ENCODE measurements at regions not wholly inside any gene's neighbourhood (a gene's known extent, or its start where the extent isn't known, plus 50 kb on each side); places are given as distances from the start of the nearest gene placed in this dataset.

- DNase-seq (ENCODE audit: low spot score): no peak
Measured at GRCh38 chr11:70872955-70873735, 379.2 kb downstream of the SHANK2 start.

DNA sequence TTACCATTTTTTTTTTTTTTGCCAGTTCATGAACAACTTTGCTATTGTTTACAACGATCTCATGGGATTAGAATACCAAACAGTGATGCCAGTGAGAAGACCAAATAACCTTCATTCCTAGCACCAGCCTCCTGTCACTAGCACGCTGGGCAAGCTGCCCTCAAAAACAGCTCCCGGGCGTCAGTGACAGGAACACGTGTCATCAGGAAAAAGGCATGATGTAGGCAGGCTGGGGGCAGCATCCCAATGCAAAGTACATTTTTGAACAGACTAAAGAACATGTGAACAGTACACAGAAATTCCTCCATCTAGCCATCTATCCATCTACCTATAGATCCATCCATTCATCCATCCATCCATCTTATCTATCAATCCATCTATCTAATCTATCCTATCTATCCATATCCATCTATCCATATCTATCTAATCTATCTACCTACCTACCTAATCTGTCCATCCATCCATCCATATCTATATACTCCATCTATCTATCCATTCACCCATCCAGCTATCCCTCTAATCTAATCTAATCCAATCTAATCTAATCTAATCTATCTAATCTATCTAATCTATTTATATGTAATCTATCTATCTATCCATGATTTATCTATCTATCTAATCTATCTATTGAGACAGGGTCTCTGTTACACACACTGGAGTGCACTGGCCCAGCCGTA lies 378.5 kb downstream of the SHANK2 start:
- no peak for DNase-seq (ENCODE audit: low spot score)

GRCh38 chr11:70876685-70877084 lies 375.7 kb downstream of the SHANK2 start:
- DNase-seq (ENCODE audit: low spot score): no peak

GRCh38 chr11:70877151-70877550 lies 375.2 kb downstream of the SHANK2 start:
- no peak for DNase-seq (ENCODE audit: low spot score)

- no peak for DNase-seq (ENCODE audit: low spot score)
Measured at GRCh38 chr11:70878366-70878765, 374.0 kb downstream of the SHANK2 start.

- no peak for DNase-seq (ENCODE audit: low spot score)
Measured at GRCh38 chr11:70879601-70880285, 372.6 kb downstream of the SHANK2 start.

DNA sequence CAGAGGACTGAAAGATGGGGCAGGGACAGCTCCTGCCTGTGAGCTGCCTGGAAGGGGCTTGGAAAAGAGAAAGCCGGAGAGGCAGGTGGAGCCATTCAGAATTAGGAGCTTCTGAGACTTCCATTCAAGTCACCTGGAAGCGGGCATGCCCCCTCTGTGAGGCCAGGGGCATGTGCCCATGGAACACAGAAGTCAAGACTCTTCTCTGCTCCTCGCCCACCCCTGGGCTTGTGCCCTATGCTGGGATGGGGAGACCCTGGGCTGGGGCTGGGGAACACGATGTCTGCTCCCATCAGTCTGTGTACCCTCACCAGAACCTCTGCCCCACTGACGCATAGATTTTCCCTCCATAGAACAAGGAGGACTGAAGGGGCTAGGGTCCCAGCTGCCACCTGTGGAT lies 372.0 kb downstream of the SHANK2 start:
- DNase-seq (ENCODE audit: low spot score): no peak

DNA sequence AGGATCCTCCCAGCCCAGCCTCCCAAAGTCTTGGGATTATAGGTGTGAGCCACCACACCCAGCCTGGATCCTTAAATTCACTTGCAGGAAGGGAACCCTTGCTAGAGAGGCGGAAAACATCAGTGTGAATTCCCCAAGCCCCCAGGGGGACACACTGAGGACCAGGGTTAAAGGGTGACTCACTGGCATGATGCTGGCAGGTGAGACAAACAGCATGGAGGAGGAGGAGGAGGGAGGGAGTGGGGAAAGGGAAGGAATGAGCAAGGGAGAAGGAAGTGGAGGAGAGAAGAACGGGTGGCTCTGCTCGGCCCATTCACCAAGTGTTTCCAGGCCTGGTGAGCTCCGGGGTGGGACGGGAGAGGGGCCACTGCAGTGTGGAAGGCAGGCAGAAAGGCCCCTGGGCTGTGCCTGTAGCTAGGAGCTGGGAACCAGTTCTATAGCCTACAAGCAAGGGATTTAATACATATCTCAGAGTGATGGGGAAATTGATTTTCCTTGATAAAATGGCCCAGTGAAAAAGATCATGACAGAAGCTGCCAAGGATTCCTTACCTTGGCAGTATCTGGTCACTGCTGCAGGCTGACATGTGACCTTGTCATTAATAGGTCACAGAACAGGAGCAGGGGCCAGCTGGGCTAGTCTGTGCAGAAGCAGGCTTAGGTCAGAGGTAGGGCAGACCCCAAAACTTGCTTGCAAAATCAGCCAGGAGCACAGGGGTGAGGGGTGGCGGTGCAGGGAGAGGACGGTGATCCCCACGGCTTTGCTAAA lies 370.2 kb downstream of the SHANK2 start:
- no peak for DNase-seq (ENCODE audit: low spot score)

- no peak for DNase-seq (ENCODE audit: low spot score)
Measured at GRCh38 chr11:70882716-70883085, 369.7 kb downstream of the SHANK2 start.

GRCh38 chr11:70883323-70883940 lies 368.9 kb downstream of the SHANK2 start:
- no peak for DNase-seq (ENCODE audit: low spot score)

DNA sequence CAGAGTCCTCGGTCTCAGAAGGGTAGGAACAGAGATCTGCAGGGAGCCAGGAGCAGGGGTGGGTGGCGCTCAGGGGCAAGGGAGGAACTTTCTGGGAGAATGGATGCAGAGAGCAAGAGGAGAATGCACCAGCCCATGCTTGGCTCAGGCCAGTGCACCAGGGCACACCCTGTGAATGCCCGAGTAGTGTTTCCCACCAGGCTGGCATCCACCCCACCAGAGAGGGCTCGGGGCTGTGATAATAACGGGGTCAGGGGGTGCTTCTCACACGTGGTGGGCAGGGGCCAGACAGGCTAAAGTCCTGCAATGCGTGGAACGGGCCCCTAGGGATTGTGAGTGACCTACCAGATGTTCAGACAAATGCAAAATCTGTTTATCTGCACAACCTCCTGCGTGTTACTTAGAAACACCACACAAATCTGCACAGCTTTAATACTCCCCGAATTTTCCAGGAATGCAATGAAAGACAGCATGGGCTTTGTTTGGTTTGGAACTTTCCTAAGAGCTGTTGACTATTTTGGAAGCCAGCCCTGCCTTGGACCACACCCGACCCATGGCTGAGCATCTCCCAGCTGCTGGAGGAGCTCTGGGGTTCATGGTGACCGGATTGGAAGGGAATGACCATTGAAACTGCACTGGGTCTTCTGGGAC lies 368.3 kb downstream of the SHANK2 start:
- DNase-seq (ENCODE audit: low spot score): no peak

- no peak for DNase-seq (ENCODE audit: low spot score)
Measured at GRCh38 chr11:70885281-70886231, 366.8 kb downstream of the SHANK2 start.

- DNase-seq (ENCODE audit: low spot score): no peak
Measured at GRCh38 chr11:70886256-70886655, 366.1 kb downstream of the SHANK2 start.

DNA sequence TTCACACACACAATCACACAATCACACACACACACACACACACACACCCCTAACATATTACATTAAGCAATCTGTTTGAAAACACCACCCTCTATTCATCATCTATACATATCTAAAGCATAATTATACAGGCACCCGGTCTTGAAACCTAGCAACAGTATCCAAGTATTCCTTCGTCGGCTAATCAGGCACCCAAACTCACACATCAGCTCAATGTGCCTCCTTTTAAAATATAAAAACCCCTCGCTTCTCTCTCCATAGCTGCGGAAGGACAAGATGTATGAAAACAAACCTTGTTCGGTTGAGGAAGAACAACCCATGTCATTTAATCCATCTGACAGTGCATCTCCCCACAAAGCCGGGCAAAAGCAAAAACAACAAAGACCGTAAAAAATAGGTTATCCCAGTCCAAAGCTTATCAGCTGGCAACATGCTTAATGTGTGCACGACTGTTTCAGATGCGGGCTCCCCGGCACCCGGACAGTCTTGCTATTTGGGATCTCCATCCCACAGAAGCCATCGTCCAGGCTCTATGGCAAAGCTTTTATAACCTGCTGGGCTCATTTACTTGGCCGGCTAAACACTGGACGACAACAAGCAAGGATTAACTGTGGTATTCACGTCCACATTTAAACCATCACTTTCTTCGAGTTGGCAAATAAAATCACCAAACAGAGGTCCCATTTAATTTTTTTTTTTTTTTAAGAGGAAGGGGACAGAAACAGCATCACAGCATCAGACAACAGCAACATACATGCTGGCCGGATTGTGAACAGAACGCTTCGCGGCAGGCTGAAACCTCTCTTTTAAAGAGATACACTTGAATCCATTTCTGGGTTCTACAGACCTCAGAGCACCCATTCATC lies 365.5 kb downstream of the SHANK2 start:
- DNase-seq (ENCODE audit: low spot score): no peak

DNA sequence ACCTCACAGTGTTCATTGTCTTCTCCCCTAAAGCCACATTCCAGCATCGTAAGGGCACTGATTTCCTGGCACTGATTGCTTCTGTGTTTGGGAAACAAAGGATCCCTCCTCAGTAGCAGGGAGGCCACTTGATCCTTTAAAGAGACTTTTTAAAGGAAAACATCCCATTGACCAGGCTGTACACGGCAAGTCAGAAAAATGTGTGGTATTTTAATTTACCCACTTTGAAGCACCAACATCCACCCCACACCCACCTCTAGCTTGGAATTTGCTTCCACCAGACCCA lies 364.9 kb downstream of the SHANK2 start:
- DNase-seq (ENCODE audit: low spot score): no peak

DNA sequence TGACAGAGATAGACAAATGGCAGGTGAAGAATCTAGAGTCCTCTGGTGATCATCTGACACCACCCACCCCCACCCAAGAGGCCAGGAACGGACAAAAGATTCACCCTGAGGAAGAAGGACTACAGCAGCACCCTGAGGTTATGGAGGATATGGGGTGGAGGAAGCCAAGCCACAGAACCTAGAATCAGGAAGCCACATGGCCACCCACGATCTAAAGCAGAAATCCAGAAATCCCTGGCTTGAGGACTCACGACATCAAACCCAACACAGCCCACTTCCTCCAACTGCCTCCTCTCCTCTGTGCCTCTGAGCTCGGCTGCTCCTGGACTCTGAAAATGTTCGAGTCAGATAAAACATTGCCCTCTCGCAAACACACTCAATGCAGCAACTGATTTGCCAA lies 364.3 kb downstream of the SHANK2 start:
- no peak for DNase-seq (ENCODE audit: low spot score)

- DNase-seq (ENCODE audit: low spot score): no peak
Measured at GRCh38 chr11:70889411-70889810, 363.0 kb downstream of the SHANK2 start.

DNA sequence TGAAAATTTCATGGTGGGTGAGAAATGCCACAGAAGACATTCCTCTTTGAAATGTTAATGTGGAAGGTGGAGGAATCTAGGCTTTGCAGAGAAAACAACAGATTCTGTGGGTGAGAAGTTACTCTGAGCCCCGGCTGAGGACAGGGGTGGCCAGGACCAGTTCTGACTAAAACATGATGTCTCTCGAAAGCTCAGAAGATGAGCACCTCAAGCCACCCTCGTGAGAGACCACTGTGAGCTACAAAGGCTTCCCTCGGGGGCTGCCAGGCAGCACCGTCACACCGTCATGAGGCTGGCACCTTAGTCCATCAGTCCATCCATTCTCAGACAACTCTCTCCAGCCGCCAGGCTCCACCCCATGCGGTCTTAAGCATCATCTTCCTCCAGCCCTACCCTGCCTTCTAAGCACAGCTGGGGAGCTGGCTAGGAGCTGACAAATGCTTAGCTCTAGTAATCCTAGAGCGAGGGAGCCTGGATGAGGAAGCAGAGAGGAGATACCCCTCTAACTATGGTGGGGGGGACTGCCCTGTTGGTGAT lies 360.5 kb downstream of the SHANK2 start:
- no peak for DNase-seq (ENCODE audit: low spot score)

DNA sequence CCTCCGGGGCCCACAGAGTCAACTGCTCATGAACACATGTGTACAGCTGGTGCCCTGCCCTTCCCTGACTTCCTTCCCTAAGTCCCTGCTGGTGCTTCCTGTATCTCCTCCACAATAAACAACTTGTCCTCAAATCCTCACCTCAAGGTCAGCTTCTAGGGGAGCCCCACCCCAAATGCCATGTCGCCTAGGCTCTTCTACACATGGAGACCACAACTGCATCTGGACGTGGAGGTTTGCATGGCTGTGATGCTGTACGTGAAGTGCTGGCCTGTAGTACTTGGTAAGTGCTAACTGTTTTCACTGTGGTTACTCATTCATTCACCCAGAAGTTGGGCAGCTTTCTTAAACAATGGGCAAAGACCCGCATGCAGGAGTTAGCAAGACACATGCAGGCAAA lies 359.5 kb downstream of the SHANK2 start:
- no peak for DNase-seq (ENCODE audit: low spot score)

Data from hematopoietic multipotent progenitor cell treated with erythropoietin and hydrocortisone succinate and interleukin-3 and kit ligand, for 15 days (in vitro differentiated cells).